Activated CD4-positive, alpha-beta memory T cell treated with anti-CD3 and anti-CD28 coated beads, Interleukin-2, amount 10 ng/mL, durations not matched to agents 7 days and 5 days (primary cell): ENCODE measurements at regions not wholly inside any gene's neighbourhood (a gene's known extent, or its start where the extent isn't known, plus 50 kb on each side); places are given as distances from the start of the nearest gene placed in this dataset.

Experiments
- CTCF ChIA-PET: fragments of 350-600 bp; sonication (Branson Sonifier 250); formaldehyde crosslinking; loops from one replicate; lab custom pipeline; 2021; ENCODE audit warnings: antibody characterized with exemption, inconsistent platforms; lab: Charles Lee
- POLR2A ChIA-PET: fragments of 350-600 bp; sonication (Branson Sonifier 250); formaldehyde crosslinking; loops from one replicate; lab custom pipeline; 2021; ENCODE audit warnings: antibody characterized with exemption; lab: Charles Lee
- DNase-seq: peaks from one replicate; pipeline ENCODE4 v3.0.0-alpha.2; 2020
- H3K27ac Mint-ChIP-seq: one replicate; pipeline ENCODE4 v1.8.0; 2021; ENCODE audit warnings: mild to moderate bottlenecking, mixed read lengths
- H3K27me3 Mint-ChIP-seq: one replicate; pipeline ENCODE4 v1.8.0; 2021; ENCODE audit warnings: mixed read lengths
- H3K36me3 Mint-ChIP-seq: one replicate; pipeline ENCODE4 v1.8.0; 2021; ENCODE audit warnings: low read depth, mixed read lengths
- H3K4me1 Mint-ChIP-seq: one replicate; pipeline ENCODE4 v1.8.0; 2021; ENCODE audit warnings: mixed read lengths
- H3K4me3 Mint-ChIP-seq: one replicate; pipeline ENCODE4 v1.8.0; 2021; ENCODE audit warnings: mild to moderate bottlenecking, mixed read lengths
- H3K9me3 Mint-ChIP-seq: one replicate; pipeline ENCODE4 v1.8.0; 2021; ENCODE audit warnings: mixed read lengths

- POLR2A ChIA-PET, result no interaction called here
- H3K4me3 Mint-ChIP-seq, result no peak overlapping the region
- no peak overlapping the region for H3K27ac Mint-ChIP-seq
- CTCF ChIA-PET, result no interaction called here
- H3K36me3 Mint-ChIP-seq, result no peaks in the 10 kb centered on the region
- no peak for DNase-seq
- no peaks in the 10 kb centered on the region for H3K9me3 Mint-ChIP-seq
- H3K27me3 Mint-ChIP-seq, result peaks cover 6% of the 10 kb centered on the region
- peaks cover 2% of the 10 kb centered on the region for H3K4me1 Mint-ChIP-seq
Observed at GRCh38 chr6:137316626-137317025, 97.4 kb upstream of the IFNGR1 start.

- Mint-ChIP-seq H3K36me3 (no peaks in the 10 kb centered on the region), H3K27me3 (peaks cover 6% of the 10 kb centered on the region), H3K4me3 (no peak overlapping the region), H3K4me1 (peaks cover 2% of the 10 kb centered on the region), H3K9me3 (no peaks in the 10 kb centered on the region), H3K27ac (no peak overlapping the region)
- no peak for DNase-seq
- ChIA-PET POLR2A (interaction anchor here (0.6 kb wide), 1 partner anchor 165 kb away, joined by 3 read pairs; no protein-coding TSS in a partner anchor), CTCF (interaction anchor here (0.7 to 3.4 kb wide), 22 partner anchors 8 to 382 kb away, joined by 3 to 45 read pairs (median 4); no protein-coding TSS in a partner anchor)
Observed at GRCh38 chr6:137315081-137315480, 95.9 kb upstream of the IFNGR1 start.

- ChIA-PET POLR2A (no interaction called here), CTCF (interaction anchor here (0.6 to 3.4 kb wide), 38 partner anchors 9 to 459 kb away, joined by 3 to 45 read pairs (median 4); partner anchors contain the start of gene OLIG3)
- no peak overlapping the region for H3K4me3 Mint-ChIP-seq
- peak; percentile 72 for DNase-seq
- peaks cover 6% of the 10 kb centered on the region for H3K27me3 Mint-ChIP-seq
- H3K36me3 Mint-ChIP-seq, result no peaks in the 10 kb centered on the region
- no peaks in the 10 kb centered on the region for H3K9me3 Mint-ChIP-seq
- peaks cover 4% of the 10 kb centered on the region for H3K4me1 Mint-ChIP-seq
- H3K27ac Mint-ChIP-seq, result no peak overlapping the region
Observed at GRCh38 chr6:137313928-137314855, 95.0 kb upstream of the IFNGR1 start.

GRCh38 chr6:137313211-137313610 is 94.0 kb upstream of the IFNGR1 start:
- Mint-ChIP-seq H3K27ac (no peak overlapping the region), H3K9me3 (no peaks in the 10 kb centered on the region), H3K27me3 (peaks cover 6% of the 10 kb centered on the region), H3K4me1 (peaks cover 8% of the 10 kb centered on the region), H3K4me3 (no peak overlapping the region), H3K36me3 (no peaks in the 10 kb centered on the region)
- ChIA-PET CTCF (interaction anchor here (1.0 to 3.4 kb wide), 11 partner anchors 13 to 342 kb away, joined by 3 to 45 read pairs (median 6); no protein-coding TSS in a partner anchor), POLR2A (no interaction called here)
- DNase-seq, result no peak

GRCh38 chr6:137311940-137312339 is 92.8 kb upstream of the IFNGR1 start:
- ChIA-PET POLR2A (no interaction called here), CTCF (no interaction called here)
- H3K4me1 Mint-ChIP-seq, result peaks cover 8% of the 10 kb centered on the region

GRCh38 chr6:137309078-137309762 is 90.0 kb upstream of the IFNGR1 start:
- H3K27me3 Mint-ChIP-seq, result peaks cover 8% of the 10 kb centered on the region
- H3K4me1 Mint-ChIP-seq, result peaks cover 7% of the 10 kb centered on the region
- no peak for DNase-seq
- no peaks in the 10 kb centered on the region for H3K36me3 Mint-ChIP-seq
- H3K27ac Mint-ChIP-seq, result no peak overlapping the region
- H3K9me3 Mint-ChIP-seq, result no peaks in the 10 kb centered on the region
- ChIA-PET CTCF (interaction anchor here (1.6 kb wide), 1 partner anchor 215 kb away, joined by 4 read pairs; no protein-coding TSS in a partner anchor), POLR2A (no interaction called here)
- no peak overlapping the region for H3K4me3 Mint-ChIP-seq

More at GRCh38 chr6:137311940-137312339, 92.8 kb upstream of the IFNGR1 start:
- no peak overlapping the region for H3K27ac Mint-ChIP-seq
- H3K36me3 Mint-ChIP-seq, result no peaks in the 10 kb centered on the region
- peaks cover 6% of the 10 kb centered on the region for H3K27me3 Mint-ChIP-seq
- DNase-seq, result no peak
- no peak overlapping the region for H3K4me3 Mint-ChIP-seq
- H3K9me3 Mint-ChIP-seq, result no peaks in the 10 kb centered on the region

- no peak for DNase-seq
- Mint-ChIP-seq H3K36me3 (no peaks in the 10 kb centered on the region), H3K9me3 (peaks cover 4% of the 10 kb centered on the region), H3K4me1 (peaks cover 6% of the 10 kb centered on the region), H3K27ac (no peak overlapping the region), H3K27me3 (peaks cover 8% of the 10 kb centered on the region), H3K4me3 (no peak overlapping the region)
- ChIA-PET CTCF (no interaction called here), POLR2A (no interaction called here)
Observed at GRCh38 chr6:137307163-137307854, 88.1 kb upstream of the IFNGR1 start.

- H3K9me3 Mint-ChIP-seq, result peaks cover 4% of the 10 kb centered on the region
- peaks cover 8% of the 10 kb centered on the region for H3K27me3 Mint-ChIP-seq
- ChIA-PET POLR2A (no interaction called here), CTCF (no interaction called here)
- peaks cover 6% of the 10 kb centered on the region for H3K4me1 Mint-ChIP-seq
- DNase-seq, result no peak
- H3K36me3 Mint-ChIP-seq, result no peaks in the 10 kb centered on the region
- H3K27ac Mint-ChIP-seq, result no peak overlapping the region
- H3K4me3 Mint-ChIP-seq, result no peak overlapping the region
Observed at GRCh38 chr6:137305691-137306090, 86.5 kb upstream of the IFNGR1 start.

- H3K27me3 Mint-ChIP-seq, result peaks cover 10% of the 10 kb centered on the region
- POLR2A ChIA-PET, result no interaction called here
- H3K27ac Mint-ChIP-seq, result no peak overlapping the region
- H3K4me3 Mint-ChIP-seq, result no peak overlapping the region
- CTCF ChIA-PET, result no interaction called here
- peaks cover 4% of the 10 kb centered on the region for H3K4me1 Mint-ChIP-seq
- no peak for DNase-seq
- H3K9me3 Mint-ChIP-seq, result peaks cover 4% of the 10 kb centered on the region
- no peaks in the 10 kb centered on the region for H3K36me3 Mint-ChIP-seq
Observed at GRCh38 chr6:137304020-137304780, 85.0 kb upstream of the IFNGR1 start.

- Mint-ChIP-seq H3K4me1 (no peaks in the 10 kb centered on the region), H3K36me3 (no peaks in the 10 kb centered on the region), H3K4me3 (no peak overlapping the region), H3K27ac (no peak overlapping the region), H3K9me3 (peaks cover 4% of the 10 kb centered on the region), H3K27me3 (peaks cover 10% of the 10 kb centered on the region)
- ChIA-PET POLR2A (no interaction called here), CTCF (no interaction called here)
- no peak for DNase-seq
Observed at GRCh38 chr6:137303441-137303840, 84.3 kb upstream of the IFNGR1 start.

- H3K4me3 Mint-ChIP-seq, result no peak overlapping the region
- H3K27ac Mint-ChIP-seq, result no peak overlapping the region
- H3K36me3 Mint-ChIP-seq, result no peaks in the 10 kb centered on the region
- H3K4me1 Mint-ChIP-seq, result no peaks in the 10 kb centered on the region
- no peak for DNase-seq
- ChIA-PET CTCF (interaction anchor here (1.0 kb wide), 1 partner anchor 205 kb away, joined by 3 read pairs; no protein-coding TSS in a partner anchor), POLR2A (no interaction called here)
- peaks cover 8% of the 10 kb centered on the region for H3K27me3 Mint-ChIP-seq
- peaks cover 4% of the 10 kb centered on the region for H3K9me3 Mint-ChIP-seq
Observed at GRCh38 chr6:137299681-137300080, 80.5 kb upstream of the IFNGR1 start.

- Mint-ChIP-seq H3K4me3 (no peak overlapping the region), H3K36me3 (no peaks in the 10 kb centered on the region), H3K9me3 (no peaks in the 10 kb centered on the region), H3K4me1 (no peaks in the 10 kb centered on the region), H3K27me3 (peaks cover 2% of the 10 kb centered on the region), H3K27ac (no peak overlapping the region)
- POLR2A ChIA-PET, result no interaction called here
- CTCF ChIA-PET, result interaction anchor here (1.5 kb wide), 1 partner anchor 204 kb away, joined by 3 read pairs; no protein-coding TSS in a partner anchor
- DNase-seq, result no peak
Observed at GRCh38 chr6:137297887-137298286, 78.7 kb upstream of the IFNGR1 start.
